Activated T-cell treated with anti-CD3 and anti-CD28 coated beads for 1 hour (primary cell): ENCODE measurements at regions not wholly inside any gene's neighbourhood (a gene's known extent, or its start where the extent isn't known, plus 50 kb on each side); places are given as distances from the start of the nearest gene placed in this dataset.

Source experiments
- DNase-seq: peaks from one replicate; pipeline ENCODE4 v3.0.0-alpha.2; 2020; ENCODE audit warnings: low read depth

- no peak for DNase-seq
These were observed 77.3 kb upstream of the CDH5 start for GRCh38 chr16:66289051-66289680.

GRCh38 chr16:66287926-66288325, 78.6 kb upstream of the CDH5 start:
- DNase-seq = no peak

GRCh38 chr16:66287416-66287815, 79.1 kb upstream of the CDH5 start:
- DNase-seq = no peak

GRCh38 chr16:66286527-66286926, 80.0 kb upstream of the CDH5 start:
- DNase-seq = no peak

GRCh38 chr16:66278604-66279262, 87.8 kb upstream of the CDH5 start:
- DNase-seq = no peak

- no peak for DNase-seq
These were observed 88.4 kb upstream of the CDH5 start for GRCh38 chr16:66278111-66278531.

GRCh38 chr16:66277311-66278070, 89.0 kb upstream of the CDH5 start:
- DNase-seq = no peak

- no peak for DNase-seq
These were observed 90.6 kb upstream of the CDH5 start for GRCh38 chr16:66275775-66276428.

- DNase-seq = no peak
These were observed 92.0 kb upstream of the CDH5 start for GRCh38 chr16:66274335-66275110.

GRCh38 chr16:66273644-66274334, 92.7 kb upstream of the CDH5 start:
- DNase-seq = no peak

- DNase-seq = no peak
These were observed 93.4 kb upstream of the CDH5 start for GRCh38 chr16:66273053-66273452.

- no peak for DNase-seq
These were observed 94.0 kb upstream of the CDH5 start for GRCh38 chr16:66272461-66272860.

- DNase-seq = no peak
These were observed 95.1 kb upstream of the CDH5 start for GRCh38 chr16:66271074-66272060.

- DNase-seq = peak; percentile 46
These were observed 96.1 kb upstream of the CDH5 start for GRCh38 chr16:66270333-66270927.

GRCh38 chr16:66269617-66270332, 96.7 kb upstream of the CDH5 start:
- DNase-seq = no peak

- DNase-seq = no peak
These were observed 99.0 kb upstream of the CDH5 start for GRCh38 chr16:66267292-66268014.

- DNase-seq = no peak
These were observed 99.8 kb upstream of the CDH5 start for GRCh38 chr16:66266436-66267291.
